Hematopoietic multipotent progenitor cell treated with erythropoietin and hydrocortisone succinate and interleukin-3 and kit ligand, for 4 days (in vitro differentiated cells): ENCODE measurements at regions not wholly inside any gene's neighbourhood (a gene's known extent, or its start where the extent isn't known, plus 50 kb on each side); places are given as distances from the start of the nearest gene placed in this dataset.

Source experiments
- DNase-seq: peaks from one replicate; pipeline ENCODE4 v3.0.0-alpha.2; 2015

DNA sequence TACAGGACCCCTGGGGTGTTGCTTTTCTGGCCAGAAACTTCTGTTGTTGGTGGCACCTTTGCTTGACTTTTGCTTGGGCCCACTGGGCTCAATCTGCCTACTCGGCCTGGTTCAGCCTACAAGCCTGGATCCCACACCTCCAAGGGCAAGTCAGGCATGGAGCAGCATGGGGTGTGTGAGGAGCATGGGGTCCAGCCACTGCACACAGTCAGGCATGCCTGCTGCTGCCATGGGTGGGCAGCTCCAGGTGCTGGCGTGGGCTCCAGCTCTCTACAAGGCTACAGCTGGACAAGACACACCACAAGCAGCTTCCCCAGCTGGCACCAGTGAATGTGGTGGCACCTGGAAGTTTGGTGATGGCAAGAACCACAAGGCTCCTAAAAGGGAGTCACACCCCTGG, 1683.1 kb upstream of the ADGRL3 start:
- no peak for DNase-seq

DNA sequence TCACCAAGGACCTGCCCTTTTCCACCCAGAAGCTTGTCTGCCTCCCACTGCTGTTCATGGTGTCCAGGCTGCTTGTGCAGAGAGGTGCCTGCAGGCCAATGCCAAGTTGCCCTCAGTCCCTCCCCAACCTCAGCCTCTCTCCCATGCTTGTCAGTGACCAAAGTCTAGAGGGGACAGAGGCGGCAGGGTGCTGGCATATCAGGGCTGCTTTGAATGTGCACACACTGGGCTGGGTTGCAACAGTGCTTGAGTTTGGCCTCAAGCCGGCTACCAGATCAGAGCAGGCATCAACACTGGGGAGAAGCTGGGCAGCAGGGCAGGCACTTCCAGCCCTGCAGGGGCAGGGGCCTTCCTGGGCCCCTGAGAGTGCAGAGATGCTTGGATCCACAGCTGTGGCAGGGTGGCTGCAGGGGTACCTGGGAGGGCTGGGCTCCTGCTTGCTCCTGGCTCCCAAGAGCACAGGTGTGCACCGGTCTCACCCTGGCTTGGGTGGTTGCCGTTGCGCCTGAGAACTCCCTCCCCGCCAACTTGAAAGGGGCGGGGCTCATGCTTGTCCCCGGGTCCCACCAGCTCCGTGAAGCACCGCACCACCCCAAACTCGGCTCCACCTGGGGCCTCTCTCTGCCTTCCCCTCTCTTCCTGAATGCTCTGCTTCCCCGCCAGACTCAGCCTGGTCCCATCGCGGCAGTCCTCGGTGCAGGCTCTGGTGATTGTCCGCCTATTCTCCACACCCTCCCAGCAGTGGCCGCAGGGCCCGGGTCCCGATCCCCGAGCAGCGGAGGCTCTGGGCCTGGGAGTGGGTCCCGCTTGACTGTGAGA, 1681.9 kb upstream of the ADGRL3 start:
- DNase-seq: no peak

DNA sequence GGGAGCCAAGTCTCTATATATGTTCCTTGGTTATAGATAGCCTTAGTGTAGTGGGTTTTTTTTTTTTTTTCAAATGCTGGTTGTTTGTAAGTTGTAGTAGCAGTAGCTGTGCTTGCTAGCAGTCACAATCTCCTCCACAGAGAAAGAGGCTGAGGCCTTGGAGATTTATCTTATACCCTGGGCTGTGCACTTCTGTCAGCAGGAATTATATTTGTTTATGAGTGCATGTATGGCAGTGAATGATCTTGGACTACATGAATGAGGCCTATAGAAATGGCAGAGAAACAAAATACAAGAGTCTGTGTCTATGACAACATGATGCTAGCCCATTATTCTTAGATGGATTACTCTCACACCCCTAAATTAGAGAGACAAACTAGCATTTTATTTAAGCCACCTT, 1674.2 kb upstream of the ADGRL3 start:
- DNase-seq: no peak

DNA sequence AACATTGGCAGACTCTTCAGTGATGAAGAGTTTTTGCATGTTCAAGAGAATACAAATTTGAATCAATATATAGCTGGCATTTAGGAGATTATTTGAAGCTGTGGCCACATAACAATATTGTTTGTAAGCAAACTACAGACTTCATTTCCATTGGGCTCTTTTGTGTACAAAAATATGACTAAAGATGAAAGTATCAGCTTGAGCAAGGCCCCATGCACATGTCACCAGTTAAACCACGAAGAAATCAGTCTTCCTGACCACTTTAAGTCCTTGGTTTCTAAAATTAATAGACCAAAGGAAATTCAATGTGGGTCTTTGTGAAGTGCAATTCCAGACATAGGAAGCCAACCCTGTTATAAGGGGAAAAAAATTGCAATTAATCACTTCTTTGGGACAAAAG, 1664.6 kb upstream of the ADGRL3 start:
- no peak for DNase-seq

DNA sequence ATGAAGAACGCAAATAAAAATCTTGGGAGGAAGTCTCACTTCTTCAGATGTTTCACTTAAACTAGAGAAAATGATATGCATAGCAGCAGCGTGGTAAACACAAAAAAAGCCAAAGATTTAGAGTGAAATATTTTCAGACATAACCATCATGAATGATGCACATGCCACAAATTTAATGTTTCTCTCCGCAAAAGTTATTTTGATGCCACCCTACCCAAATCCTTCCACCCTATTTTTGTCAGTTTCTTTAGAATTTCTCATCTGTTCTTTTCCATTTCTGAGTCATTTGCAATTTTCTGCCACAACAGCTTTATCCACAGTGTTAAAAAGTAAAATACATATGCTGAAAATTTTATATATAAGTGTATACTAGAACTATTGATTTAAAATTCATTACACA, 1663.7 kb upstream of the ADGRL3 start:
- DNase-seq: no peak

DNA sequence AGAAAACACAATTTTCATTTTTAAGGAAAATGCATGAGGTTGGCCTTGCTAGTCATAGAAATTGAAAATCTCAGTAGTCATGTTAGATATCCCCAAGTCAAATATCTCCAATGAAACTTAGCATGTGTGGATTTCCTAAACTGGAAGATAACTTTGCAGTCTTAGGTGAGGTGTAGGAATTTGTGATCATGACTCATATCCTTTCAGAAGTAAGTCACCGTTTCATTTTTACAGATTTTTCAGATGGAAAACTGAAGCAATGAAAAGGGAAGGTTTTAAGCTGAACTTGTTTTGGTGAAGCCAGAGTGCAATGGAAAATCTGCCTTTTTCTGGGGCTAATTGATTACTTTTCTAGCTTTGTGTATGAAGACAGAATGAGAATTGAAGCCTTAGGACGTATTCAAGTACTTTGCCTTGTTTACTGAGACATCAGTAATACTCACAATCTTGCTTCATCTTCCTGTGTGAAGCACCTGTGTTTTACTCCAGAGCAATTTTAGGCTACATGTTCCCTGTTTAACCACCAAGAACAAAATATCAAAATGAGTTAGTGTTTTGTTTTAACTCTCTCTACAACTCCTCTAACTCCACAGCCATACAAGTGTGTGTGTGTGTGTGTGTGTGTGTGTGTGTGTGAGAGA, 1662.8 kb upstream of the ADGRL3 start:
- DNase-seq: no peak

DNA sequence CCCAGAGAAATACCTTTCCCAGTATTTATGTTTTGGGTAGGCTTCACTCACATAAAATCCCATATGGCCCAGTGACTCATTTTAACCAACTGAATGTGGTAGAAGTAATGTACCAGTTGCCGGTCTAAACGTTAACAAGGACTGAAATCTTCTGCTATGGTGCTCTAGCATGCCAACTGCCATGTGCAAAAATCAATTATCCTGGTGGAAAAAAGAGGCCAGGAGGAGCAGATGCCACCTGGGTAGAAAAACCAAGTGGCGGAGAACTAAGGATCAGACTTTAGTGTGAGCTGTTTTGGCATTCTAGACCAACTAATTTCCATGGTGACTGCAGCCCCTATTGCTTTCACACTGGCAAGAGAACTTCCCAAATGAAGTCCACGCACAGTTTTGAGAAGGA, 1660.7 kb upstream of the ADGRL3 start:
- DNase-seq: no peak

DNA sequence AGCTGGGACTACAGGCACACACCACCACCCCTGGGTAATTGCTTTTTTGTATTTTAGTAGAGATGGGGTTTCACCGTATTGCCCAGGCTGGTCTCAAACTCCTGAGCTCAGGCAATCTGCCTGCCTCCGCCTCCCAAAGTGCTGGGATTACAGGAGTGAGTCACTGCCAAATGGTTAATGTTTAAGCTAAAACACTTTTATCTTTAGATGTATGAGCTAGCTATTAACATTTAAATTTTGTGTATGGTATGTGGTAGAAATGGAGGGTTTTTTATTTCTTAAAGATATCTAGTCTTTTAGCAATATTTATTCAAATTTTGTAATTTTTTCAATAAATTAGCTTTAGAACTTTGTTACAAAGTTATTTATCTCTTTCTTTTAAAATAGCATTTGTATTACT, 1659.8 kb upstream of the ADGRL3 start:
- DNase-seq: no peak

DNA sequence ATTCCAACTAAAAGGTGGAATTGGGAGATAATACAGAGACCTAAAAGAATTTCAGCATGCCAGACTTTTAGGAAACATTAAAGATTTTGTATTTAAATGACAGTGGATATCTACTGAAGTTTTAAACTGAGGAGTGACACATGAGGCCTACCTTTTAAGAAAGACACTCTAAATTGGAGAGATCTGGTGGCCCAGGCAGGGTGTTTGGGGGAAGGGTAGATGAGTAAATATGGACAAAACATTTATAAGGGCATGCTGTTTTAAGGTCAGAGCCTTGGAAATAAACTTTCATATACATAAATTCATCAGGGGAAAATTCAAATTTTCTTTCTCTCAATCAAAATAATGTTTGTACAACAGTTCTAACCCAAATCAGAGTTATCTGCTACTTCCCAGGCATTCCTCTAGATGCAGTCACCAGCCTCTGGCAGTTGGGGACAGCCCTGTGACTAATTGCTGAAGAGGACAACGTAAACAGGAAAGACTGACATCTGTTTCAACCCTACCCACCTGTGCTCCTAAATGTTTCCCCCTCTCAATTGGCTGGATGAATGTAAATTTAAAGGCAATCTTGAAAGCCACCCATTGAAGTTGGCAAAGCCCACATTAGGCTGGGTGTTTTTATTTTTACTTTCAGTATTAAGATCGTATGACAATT, 1646.9 kb upstream of the ADGRL3 start:
- peak; percentile 83 for DNase-seq

DNA sequence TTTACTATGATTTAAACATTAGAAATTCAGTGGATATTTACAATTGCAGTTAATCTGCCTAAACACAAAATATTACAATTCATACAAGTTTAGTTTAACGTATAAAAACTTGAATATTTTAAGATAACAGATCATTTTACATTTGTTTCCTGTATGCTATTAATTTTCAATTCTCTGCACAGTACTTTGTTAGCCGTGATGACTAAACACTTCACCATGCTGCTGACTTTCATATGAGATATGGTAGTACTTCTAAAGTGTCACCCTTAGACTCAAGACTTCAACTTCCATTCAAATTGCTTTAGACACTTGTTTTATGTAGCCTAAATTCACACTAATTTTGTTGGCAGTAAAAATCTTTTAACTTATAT, 1646.4 kb upstream of the ADGRL3 start:
- peak; percentile 66 for DNase-seq

DNA sequence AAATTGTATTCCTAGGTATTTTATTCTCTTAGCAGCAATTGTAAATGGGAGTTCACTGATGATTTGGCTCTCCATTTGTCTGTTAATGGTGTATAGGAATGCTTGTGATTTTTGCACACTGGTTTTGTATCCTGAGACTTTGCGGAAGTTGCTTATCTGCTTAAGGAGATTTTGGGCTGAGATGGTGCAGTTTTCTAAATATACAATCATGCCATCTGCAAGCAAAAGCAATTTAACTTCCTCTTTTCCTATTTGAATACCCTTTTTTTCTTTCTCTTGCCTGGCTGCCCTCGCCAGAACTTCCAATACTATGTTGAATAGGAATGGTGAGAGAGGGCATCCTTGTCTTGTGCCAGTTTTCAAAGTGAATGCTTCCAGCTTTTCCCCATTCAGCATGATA, 1643.9 kb upstream of the ADGRL3 start:
- peak; percentile 74 for DNase-seq

DNA sequence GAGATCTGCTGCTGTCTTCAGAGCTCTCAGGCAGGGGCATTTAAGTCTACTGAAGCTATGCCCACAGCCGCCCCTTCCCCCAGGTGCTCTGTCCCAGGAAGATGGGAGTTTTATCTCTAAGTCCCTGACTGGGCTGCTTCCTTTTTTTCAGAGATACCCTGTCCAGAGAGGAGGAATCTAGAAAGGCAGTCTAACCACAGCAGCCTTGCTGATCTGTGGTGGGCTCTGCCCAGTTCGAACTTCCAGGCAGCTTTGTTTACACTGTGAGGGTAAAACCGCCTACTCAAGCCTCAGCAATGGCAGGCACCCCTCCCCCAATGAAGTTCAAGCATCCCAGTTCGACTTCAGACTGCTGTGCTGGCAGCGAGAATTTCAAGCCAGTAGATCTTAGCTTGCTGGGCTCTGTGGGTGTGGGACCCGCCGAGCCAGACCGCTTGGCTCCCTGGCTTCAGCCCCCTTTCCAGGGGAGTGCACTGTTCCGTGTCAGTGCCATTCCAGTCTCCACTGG, 1639.9 kb upstream of the ADGRL3 start:
- DNase-seq: peak; percentile 94

DNA sequence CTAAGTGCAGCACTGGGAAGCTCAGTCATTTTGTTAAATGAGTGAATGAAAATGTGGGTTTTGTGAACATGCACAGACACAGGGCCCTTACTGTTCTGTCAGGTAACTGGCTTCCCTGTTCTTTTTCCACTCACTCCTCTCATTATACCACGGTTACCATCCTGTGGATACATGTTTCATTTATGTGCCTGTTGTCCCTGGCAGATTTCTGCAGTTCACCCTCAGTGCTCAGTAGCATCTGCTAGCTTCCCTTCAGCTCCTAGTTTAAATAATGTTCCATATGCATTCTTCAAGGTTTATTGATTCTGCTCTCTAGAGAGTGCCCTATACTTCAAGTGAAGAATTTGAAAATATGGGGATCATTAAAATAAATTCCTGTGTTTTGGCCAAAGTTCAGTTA, 1634.3 kb upstream of the ADGRL3 start:
- no peak for DNase-seq

DNA sequence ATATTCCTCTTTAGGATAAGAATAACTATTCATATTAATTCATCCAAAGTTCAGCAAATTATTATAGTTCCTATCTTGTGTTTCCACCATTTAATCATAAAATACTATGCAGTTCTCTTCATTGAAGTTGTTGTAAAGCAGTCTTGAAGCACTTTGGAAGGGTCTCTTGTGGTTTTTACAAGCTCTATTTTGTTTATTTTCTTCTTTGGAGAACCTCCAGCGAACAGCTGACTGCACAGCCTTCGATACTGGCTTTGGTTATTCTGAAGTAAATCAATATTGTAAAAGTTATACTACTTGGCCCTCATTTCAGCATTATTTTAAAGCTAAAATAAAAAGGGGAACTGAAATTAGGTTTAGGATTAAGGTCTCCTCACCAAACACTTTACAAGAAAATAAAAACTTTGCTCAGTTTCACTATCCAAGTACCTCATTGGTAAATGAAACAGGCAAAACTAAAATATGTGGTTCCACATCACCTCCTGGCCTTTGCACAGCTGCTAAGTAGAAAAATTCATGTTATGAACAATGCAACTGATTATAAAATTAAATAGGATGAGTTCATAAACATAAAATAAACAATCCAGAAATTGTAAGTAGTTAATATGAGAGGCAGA, 1629.2 kb upstream of the ADGRL3 start:
- DNase-seq: no peak

DNA sequence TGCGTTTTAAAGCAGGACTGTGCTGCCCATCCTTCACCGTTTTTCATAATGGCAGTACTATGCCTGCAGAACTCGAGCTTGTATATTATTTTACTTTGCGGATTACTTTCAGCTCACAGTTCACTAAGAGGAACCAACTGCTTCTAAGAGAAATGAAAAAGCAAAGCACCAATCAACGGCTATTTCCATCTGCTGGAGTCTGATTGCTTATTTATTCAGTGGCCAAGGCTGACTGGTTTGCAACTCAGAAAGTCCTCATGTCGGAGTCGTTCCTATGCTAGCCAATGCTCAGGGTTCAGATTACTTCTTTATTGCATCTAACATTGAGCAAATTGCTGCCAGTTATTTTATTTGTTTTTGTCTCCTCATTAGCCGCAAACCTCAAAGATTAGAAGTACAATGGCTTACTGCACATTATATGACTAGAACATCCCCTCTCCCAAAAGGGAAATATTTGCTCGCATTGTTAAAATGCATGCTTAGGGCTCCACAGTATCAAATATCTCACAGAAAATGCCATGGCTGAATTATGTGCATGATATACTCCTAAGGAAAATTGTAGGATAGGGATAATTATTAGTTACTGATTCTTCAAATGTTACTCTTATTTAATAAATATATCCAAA, 1628.2 kb upstream of the ADGRL3 start:
- no peak for DNase-seq

DNA sequence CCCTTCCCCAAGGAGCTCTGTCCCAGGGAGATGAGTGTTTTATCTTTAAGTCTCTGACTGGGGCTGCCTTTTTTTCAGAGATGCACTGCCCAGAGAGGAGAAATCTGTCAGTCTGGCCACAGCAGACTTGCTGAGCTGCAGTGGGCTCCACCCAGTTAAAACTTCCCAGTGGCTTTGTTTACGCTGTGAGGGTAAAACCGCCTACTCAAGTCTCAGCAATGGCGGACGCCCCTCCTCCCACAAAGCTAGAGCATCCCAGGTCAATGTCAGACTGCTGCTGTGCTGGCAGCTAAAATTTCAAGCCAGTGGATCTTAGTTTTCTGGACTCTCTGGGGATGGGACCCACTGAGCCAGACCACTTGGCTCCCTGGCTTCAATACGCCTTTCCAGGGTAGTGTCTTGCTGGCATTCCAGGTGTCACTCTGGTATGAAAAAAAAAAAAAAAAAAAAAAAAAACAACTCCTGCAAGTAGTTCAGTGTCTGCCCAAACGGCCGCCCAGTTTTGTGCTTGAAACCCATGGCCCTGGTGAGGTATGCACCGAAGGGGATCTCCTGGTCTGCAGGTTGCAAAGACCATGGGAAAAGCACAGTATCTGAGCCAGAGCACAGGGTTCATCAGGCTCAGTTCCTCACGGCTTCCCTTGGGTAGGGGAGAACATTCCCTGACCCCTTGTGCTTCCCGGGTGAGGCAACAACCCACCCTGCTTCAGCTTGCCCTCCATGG, 1616.1 kb upstream of the ADGRL3 start:
- DNase-seq: no peak

DNA sequence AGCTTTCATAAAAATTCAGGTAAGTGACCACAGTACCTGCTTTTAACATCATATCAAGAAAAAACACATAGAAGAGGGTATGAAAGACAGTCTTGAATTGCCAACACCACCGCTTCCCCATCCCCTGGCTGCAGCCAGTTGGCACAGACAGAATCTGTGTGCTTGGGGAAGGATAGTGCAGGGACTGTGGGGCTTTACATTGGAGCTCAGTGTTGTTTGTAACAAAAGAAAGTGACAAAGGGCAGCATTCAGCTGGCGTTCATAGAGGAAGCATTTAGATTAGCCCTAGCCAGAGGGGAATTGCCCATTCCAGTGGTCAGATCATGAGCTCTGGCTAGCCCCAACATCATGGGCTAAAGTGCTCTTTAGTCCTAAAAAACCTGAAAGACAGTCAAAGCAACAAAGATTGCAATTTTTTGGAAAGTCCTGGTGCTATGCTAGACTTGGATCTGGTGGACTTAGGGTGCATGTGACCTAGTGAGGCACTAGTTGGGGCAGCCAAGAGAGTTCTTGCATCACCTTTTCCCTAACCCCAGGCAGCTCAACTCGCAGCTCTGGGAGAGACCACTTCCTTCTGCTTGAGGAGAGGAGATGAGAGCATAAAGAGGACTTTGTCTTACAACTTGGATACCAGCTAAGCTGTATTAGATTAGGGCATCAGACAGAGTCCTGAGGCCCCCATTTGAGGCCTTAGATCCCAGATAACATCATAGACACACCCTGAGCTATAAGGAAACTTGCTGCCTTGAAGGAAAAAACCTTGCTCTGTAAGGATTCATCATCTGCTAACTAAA, 1602.4 kb upstream of the ADGRL3 start:
- peak; percentile 33 for DNase-seq

DNA sequence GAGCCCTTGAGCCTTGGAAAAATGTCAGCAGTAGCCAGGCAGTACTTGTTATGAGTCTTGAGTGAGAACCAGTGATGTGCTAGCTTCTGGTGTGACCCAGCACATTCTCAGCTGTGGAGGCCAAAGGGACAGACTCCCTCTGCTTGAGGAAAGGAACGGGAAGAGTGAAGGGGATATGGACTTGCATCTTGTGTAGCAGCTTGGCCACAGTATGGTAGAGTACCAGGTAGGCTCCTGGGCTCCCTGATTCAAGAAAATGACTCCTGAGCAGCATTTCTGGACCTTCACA, 1601.9 kb upstream of the ADGRL3 start:
- no peak for DNase-seq

DNA sequence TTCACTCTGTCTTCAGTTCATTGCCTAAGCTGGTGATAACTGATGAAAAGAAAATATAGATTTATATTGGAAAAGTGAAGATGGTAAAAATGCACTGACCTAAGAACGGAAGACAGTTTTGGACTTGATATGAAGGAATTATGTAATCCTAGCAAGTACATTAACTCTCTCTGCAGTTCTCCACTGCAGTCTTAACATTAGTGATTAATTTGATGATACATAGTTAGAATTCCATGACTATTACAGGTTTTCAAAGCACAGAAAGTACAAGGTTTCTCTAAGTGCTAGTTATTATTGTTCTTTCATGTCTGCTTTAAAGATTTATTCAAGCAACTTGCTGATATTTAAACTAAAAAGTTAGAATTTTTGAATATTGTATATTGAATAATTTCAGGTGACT, 1591.7 kb upstream of the ADGRL3 start:
- no peak for DNase-seq

DNA sequence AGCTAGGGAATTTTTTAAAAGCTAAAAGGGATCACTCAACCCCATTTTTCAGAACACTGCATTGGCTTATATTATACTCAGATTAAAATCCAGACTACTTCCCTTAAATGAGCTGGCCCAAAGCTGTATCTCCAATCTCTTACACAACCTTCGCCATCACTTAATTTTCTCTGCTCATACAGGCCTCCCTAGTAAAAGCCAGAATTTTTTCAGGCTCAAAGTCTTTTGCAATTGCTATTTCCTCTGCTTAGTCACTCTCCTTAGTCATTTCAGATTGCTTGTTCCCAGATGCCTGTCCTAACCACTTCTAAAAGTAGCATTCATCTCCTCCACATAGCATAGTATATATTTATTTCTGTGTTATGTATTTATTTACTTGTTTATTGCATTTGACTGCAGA, 1587.9 kb upstream of the ADGRL3 start:
- DNase-seq: peak; percentile 38

DNA sequence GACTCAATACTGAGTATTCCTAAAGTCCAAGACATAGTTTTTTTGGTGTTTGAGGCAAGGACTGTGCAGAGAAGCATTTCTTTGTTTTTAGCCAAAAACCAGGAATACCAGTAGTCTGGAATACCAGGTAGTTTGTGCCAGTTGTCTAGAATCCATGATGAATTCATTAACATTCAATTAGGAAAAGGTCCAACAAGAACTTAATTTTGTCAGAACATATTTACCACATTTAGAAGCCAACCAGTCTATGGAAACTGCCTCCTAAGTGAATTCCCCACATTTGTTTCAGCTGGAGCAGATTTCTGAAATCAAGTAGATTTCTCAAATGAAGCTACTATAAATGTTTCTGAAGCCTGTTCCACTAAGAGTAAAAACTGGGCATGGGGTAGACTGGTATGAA, 1584.8 kb upstream of the ADGRL3 start:
- no peak for DNase-seq

DNA sequence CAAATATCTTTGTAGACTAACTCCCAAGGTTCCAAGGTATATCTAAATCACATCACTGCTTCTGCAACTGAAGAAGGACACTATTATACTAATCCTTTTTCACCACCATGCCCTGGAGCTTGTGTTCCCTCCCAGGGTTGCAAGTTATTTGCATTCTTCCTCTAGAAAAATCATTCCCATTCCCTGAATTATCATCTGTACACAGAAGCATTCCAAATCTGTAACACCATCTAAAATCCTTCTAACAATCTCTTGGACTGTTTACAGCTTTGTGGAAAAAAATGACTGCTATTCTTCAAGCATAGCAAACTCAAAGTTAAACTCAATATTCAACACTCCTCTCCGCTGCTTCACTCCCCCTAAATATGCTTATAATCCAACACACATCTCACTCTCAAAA, 1570.8 kb upstream of the ADGRL3 start:
- DNase-seq: no peak
